GM12878 (cell line): ENCODE measurements at regions not wholly inside any gene's neighbourhood (a gene's known extent, or its start where the extent isn't known, plus 50 kb on each side); places are given as distances from the start of the nearest gene placed in this dataset.
A peak's percentile ranks its signal among the peaks of the same experiment; 100 is the strongest.

Experiments used
- ASH2L ChIP-seq: fragments of 300-600, 200-600 bp; sonication (generic); IDR thresholded peaks from 2 replicates; pipeline ENCODE4 v1.6.1; 2017; ENCODE audit warnings: low read depth, mild to moderate bottlenecking, borderline replicate concordance
- IRF4 ChIP-seq: IDR thresholded peaks from 2 replicates; pipeline ENCODE4 v1.6.1; 2011; ENCODE audit warnings: low read depth, low read length
- MTA2 ChIP-seq: fragments of 450-650 bp; IDR thresholded peaks from 2 replicates; pipeline ENCODE4 v1.6.1; 2016; ENCODE audit warnings: low read depth, mild to moderate bottlenecking, moderate library complexity
- NFYB ChIP-seq: IDR thresholded peaks from 2 replicates; pipeline ENCODE4 v1.6.1; 2011; ENCODE audit warnings: low read depth, mild to moderate bottlenecking, low read length, improper control_type of control experiment, moderate library complexity; ENCODE audit not compliant: insufficient read depth
- RB1 ChIP-seq: fragments of 450-650 bp; formaldehyde crosslinking; IDR thresholded peaks from 2 replicates; pipeline ENCODE4 v1.6.1; 2017; ENCODE audit warnings: mild to moderate bottlenecking, borderline replicate concordance
- SREBF2 ChIP-seq: IDR thresholded peaks from 2 replicates; pipeline ENCODE4 v1.6.1; 2012; ENCODE audit warnings: mild to moderate bottlenecking, low read length
- TF ChIP-seq, protein P1 (sequence below): fragments of 450-650 bp; formaldehyde crosslinking; IDR thresholded peaks from 2 replicates; pipeline ENCODE4 v1.4.0; 2022; ENCODE audit warnings: mild to moderate bottlenecking, moderate library complexity
- TF ChIP-seq, protein P2 (sequence below): IDR thresholded peaks from 2 replicates; pipeline ENCODE4 v1.6.1; 2012; ENCODE audit warnings: mild to moderate bottlenecking, low read depth, low read length
- TF ChIP-seq, protein P3 (sequence below): IDR thresholded peaks from 2 replicates; pipeline ENCODE4 v1.6.1; 2012; ENCODE audit warnings: low read depth, low read length, improper control_type of control experiment
- TF ChIP-seq, protein P4 (sequence below): fragments of 450-650 bp; formaldehyde crosslinking; IDR thresholded peaks from 2 replicates; pipeline ENCODE4 v1.4.0; 2020; ENCODE audit warnings: mild to moderate bottlenecking, moderate library complexity

DNA sequence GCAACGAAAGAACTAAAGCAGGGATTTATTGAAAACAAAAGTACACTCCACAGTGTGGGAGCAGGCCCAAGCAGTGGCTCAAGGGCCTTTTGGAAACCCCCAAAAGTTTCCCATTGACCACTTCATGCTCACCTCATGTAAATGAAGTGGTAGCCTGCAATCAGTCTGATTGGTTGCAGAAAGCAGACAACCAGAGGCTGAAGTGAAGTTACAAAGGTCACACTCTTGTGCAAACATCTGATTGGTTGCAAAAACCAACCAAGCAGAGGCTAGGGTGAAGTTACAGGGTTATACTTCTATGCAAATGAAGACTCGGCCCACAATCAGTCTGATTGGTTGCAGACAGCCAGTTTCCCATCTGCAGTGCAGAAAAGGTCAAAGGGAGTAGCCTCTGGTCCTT lies 258.0 kb downstream of the YTHDC2 start (continued):
- TF ChIP-seq, protein P1, sequence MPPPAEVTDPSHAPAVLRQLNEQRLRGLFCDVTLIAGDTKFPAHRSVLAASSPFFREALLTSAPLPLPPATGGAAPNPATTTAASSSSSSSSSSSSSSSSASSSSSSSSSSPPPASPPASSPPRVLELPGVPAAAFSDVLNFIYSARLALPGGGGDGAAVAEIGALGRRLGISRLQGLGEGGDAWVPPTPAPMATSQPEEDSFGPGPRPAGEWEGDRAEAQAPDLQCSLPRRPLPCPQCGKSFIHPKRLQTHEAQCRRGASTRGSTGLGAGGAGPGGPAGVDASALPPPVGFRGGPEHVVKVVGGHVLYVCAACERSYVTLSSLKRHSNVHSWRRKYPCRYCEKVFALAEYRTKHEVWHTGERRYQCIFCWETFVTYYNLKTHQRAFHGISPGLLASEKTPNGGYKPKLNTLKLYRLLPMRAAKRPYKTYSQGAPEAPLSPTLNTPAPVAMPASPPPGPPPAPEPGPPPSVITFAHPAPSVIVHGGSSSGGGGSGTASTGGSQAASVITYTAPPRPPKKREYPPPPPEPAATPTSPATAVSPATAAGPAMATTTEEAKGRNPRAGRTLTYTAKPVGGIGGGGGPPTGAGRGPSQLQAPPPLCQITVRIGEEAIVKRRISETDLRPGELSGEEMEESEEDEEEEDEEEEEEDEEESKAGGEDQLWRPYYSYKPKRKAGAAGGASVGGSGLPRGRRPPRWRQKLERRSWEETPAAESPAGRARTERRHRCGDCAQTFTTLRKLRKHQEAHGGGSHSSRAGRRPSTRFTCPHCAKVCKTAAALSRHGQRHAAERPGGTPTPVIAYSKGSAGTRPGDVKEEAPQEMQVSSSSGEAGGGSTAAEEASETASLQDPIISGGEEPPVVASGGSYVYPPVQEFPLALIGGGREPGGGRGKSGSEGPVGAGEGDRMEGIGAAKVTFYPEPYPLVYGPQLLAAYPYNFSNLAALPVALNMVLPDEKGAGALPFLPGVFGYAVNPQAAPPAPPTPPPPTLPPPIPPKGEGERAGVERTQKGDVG, result no peak
- TF ChIP-seq, protein P2, sequence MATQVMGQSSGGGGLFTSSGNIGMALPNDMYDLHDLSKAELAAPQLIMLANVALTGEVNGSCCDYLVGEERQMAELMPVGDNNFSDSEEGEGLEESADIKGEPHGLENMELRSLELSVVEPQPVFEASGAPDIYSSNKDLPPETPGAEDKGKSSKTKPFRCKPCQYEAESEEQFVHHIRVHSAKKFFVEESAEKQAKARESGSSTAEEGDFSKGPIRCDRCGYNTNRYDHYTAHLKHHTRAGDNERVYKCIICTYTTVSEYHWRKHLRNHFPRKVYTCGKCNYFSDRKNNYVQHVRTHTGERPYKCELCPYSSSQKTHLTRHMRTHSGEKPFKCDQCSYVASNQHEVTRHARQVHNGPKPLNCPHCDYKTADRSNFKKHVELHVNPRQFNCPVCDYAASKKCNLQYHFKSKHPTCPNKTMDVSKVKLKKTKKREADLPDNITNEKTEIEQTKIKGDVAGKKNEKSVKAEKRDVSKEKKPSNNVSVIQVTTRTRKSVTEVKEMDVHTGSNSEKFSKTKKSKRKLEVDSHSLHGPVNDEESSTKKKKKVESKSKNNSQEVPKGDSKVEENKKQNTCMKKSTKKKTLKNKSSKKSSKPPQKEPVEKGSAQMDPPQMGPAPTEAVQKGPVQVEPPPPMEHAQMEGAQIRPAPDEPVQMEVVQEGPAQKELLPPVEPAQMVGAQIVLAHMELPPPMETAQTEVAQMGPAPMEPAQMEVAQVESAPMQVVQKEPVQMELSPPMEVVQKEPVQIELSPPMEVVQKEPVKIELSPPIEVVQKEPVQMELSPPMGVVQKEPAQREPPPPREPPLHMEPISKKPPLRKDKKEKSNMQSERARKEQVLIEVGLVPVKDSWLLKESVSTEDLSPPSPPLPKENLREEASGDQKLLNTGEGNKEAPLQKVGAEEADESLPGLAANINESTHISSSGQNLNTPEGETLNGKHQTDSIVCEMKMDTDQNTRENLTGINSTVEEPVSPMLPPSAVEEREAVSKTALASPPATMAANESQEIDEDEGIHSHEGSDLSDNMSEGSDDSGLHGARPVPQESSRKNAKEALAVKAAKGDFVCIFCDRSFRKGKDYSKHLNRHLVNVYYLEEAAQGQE, result no peak
- TF ChIP-seq IRF4 (no peak), RB1 (no peak), SREBF2 (no peak), NFYB (peak; percentile 67), ASH2L (no peak), MTA2 (no peak)
- TF ChIP-seq, protein P3, sequence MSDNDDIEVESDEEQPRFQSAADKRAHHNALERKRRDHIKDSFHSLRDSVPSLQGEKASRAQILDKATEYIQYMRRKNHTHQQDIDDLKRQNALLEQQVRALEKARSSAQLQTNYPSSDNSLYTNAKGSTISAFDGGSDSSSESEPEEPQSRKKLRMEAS, result no peak
- TF ChIP-seq, protein P4, sequence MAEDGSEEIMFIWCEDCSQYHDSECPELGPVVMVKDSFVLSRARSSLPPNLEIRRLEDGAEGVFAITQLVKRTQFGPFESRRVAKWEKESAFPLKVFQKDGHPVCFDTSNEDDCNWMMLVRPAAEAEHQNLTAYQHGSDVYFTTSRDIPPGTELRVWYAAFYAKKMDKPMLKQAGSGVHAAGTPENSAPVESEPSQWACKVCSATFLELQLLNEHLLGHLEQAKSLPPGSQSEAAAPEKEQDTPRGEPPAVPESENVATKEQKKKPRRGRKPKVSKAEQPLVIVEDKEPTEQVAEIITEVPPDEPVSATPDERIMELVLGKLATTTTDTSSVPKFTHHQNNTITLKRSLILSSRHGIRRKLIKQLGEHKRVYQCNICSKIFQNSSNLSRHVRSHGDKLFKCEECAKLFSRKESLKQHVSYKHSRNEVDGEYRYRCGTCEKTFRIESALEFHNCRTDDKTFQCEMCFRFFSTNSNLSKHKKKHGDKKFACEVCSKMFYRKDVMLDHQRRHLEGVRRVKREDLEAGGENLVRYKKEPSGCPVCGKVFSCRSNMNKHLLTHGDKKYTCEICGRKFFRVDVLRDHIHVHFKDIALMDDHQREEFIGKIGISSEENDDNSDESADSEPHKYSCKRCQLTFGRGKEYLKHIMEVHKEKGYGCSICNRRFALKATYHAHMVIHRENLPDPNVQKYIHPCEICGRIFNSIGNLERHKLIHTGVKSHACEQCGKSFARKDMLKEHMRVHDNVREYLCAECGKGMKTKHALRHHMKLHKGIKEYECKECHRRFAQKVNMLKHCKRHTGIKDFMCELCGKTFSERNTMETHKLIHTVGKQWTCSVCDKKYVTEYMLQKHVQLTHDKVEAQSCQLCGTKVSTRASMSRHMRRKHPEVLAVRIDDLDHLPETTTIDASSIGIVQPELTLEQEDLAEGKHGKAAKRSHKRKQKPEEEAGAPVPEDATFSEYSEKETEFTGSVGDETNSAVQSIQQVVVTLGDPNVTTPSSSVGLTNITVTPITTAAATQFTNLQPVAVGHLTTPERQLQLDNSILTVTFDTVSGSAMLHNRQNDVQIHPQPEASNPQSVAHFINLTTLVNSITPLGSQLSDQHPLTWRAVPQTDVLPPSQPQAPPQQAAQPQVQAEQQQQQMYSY (CRISPR knock-in tag), result no peak
